ENCODE measurements at regions not wholly inside any gene's neighbourhood (a gene's known extent, or its start where the extent isn't known, plus 50 kb on each side); places are given as distances from the start of the nearest gene placed in this dataset.

- no peak for TF ChIP-seq CTCF (IDR thresholded peaks at IDR 0.05)
- Mint-ChIP-seq H3K36me3 (ENCODE audit: low read depth) (peaks cover 8% of the 10 kb centered on the region), H3K4me1 (ENCODE audit: low read depth) (peaks cover 53% of the 10 kb centered on the region), H3K27me3 (ENCODE audit: insufficient read depth) (peaks cover 5% of the 10 kb centered on the region), H3K27ac (no peak overlapping the region), H3K4me3 (no peak overlapping the region), H3K9me3 (peaks cover 9% of the 10 kb centered on the region)
- no peak for DNase-seq
Observed at GRCh38 chr7:142372727-142373126, 114.9 kb upstream of the PRSS58 start.

- Mint-ChIP-seq H3K4me3 (no peak overlapping the region), H3K27ac (no peak overlapping the region), H3K9me3 (peaks cover 9% of the 10 kb centered on the region), H3K4me1 (ENCODE audit: low read depth) (peaks cover 52% of the 10 kb centered on the region), H3K27me3 (ENCODE audit: insufficient read depth) (peaks cover 5% of the 10 kb centered on the region), H3K36me3 (ENCODE audit: low read depth) (peaks cover 8% of the 10 kb centered on the region)
- DNase-seq = no peak
- TF ChIP-seq CTCF (IDR thresholded peaks at IDR 0.05) = no peak
Observed at GRCh38 chr7:142371586-142372377, 113.9 kb upstream of the PRSS58 start.

- peaks cover 20% of the 10 kb centered on the region for H3K9me3 Mint-ChIP-seq
- no peaks in the 10 kb centered on the region for H3K4me1 Mint-ChIP-seq (ENCODE audit: low read depth)
- H3K27ac Mint-ChIP-seq = no peak overlapping the region
Observed at GRCh38 chr7:142365410-142365842, 107.6 kb upstream of the PRSS58 start.

GRCh38 chr7:142364551-142364950 is 106.7 kb upstream of the PRSS58 start:
- peaks cover 20% of the 10 kb centered on the region for H3K9me3 Mint-ChIP-seq
- H3K27ac Mint-ChIP-seq = no peak overlapping the region
- DNase-seq = no peak
- H3K4me1 Mint-ChIP-seq (ENCODE audit: low read depth) = peaks cover 4% of the 10 kb centered on the region; the same call in 1 of the 2 replicates
- H3K4me3 Mint-ChIP-seq = no peak overlapping the region
- TF ChIP-seq CTCF (IDR thresholded peaks at IDR 0.05) = no peak
- peaks cover 14% of the 10 kb centered on the region for H3K27me3 Mint-ChIP-seq (ENCODE audit: insufficient read depth)
- H3K36me3 Mint-ChIP-seq (ENCODE audit: low read depth) = peaks cover 20% of the 10 kb centered on the region

More at GRCh38 chr7:142365410-142365842, 107.6 kb upstream of the PRSS58 start:
- no peak overlapping the region for H3K4me3 Mint-ChIP-seq
- peaks cover 20% of the 10 kb centered on the region for H3K36me3 Mint-ChIP-seq (ENCODE audit: low read depth)
- H3K27me3 Mint-ChIP-seq (ENCODE audit: insufficient read depth) = peaks cover 15% of the 10 kb centered on the region
- no peak for DNase-seq
- no peak for TF ChIP-seq CTCF (IDR thresholded peaks at IDR 0.05)

GRCh38 chr7:142362349-142362748 is 104.5 kb upstream of the PRSS58 start:
- no peak for TF ChIP-seq CTCF (IDR thresholded peaks at IDR 0.05)
- peaks cover 13% of the 10 kb centered on the region for H3K4me1 Mint-ChIP-seq (ENCODE audit: low read depth)
- H3K36me3 Mint-ChIP-seq (ENCODE audit: low read depth) = peaks cover 13% of the 10 kb centered on the region

More at GRCh38 chr7:142362349-142362748, 104.5 kb upstream of the PRSS58 start:
- H3K27me3 Mint-ChIP-seq (ENCODE audit: insufficient read depth) = peaks cover 12% of the 10 kb centered on the region
- H3K4me3 Mint-ChIP-seq = no peak overlapping the region
- DNase-seq = no peak
- no peak overlapping the region for H3K27ac Mint-ChIP-seq
- H3K9me3 Mint-ChIP-seq = peaks cover 11% of the 10 kb centered on the region
